ENCODE measurements at regions not wholly inside any gene's neighbourhood (a gene's known extent, or its start where the extent isn't known, plus 50 kb on each side); places are given as distances from the start of the nearest gene placed in this dataset.

GRCh38 chr5:162842727-162843126 lies 594.7 kb upstream of the CCNG1 start:
- TF ChIP-seq CTCF (IDR thresholded peaks at IDR 0.05), result no peak
- Histone ChIP-seq H3K4me3 (ENCODE audit: low read length) (no peak overlapping the region), H3K4me1 (ENCODE audit: control insufficient read depth, insufficient read depth, low read length) (no peaks in the 10 kb centered on the region), H3K9me3 (ENCODE audit: control insufficient read depth, insufficient read depth, low read length) (peaks cover 8% of the 10 kb centered on the region), H3K36me3 (ENCODE audit: control insufficient read depth, insufficient read depth, low read length) (no peaks in the 10 kb centered on the region), H3K27ac (ENCODE audit: low read length) (no peak overlapping the region), H3K27me3 (ENCODE audit: control insufficient read depth, insufficient read depth, low read length) (no peaks in the 10 kb centered on the region)
- H3K9me3 Mint-ChIP-seq, result peaks cover 13 to 27% of the 10 kb centered on the region in 2 donors
- WGBS (ENCODE audit: insufficient coverage), result 79% methylated on average over 2 of the region's 2 CpGs
- H3K36me3 Mint-ChIP-seq, result peaks cover 7% of the 10 kb centered on the region
- H3K4me3 Mint-ChIP-seq, result no peak overlapping the region
- no peak for DNase-seq
- no peaks in the 10 kb centered on the region for H3K4me1 Mint-ChIP-seq
- intact Hi-C loops (cut with micrococcal nuclease), result no loop called here
- H3K27me3 Mint-ChIP-seq (ENCODE audit: low read depth in 2 of 2), result no peaks in the 10 kb centered on the region
- H3K27ac Mint-ChIP-seq, result no peak overlapping the region
- no peak for ATAC-seq

GRCh38 chr5:162852134-162852533 lies 585.3 kb upstream of the CCNG1 start:
- Mint-ChIP-seq H3K4me1 (no peaks in the 10 kb centered on the region), H3K36me3 (no peaks in the 10 kb centered on the region), H3K27ac (no peak overlapping the region), H3K9me3 (peaks cover 10 to 11% of the 10 kb centered on the region in 2 donors), H3K4me3 (no peak overlapping the region), H3K27me3 (ENCODE audit: low read depth in 2 of 2) (no peaks in the 10 kb centered on the region)
- DNase-seq, result no peak
- Histone ChIP-seq H3K27me3 (ENCODE audit: control insufficient read depth, insufficient read depth, low read length) (no peaks in the 10 kb centered on the region), H3K36me3 (ENCODE audit: control insufficient read depth, insufficient read depth, low read length) (no peaks in the 10 kb centered on the region), H3K4me3 (ENCODE audit: low read length) (no peak overlapping the region), H3K9me3 (ENCODE audit: control insufficient read depth, insufficient read depth, low read length) (no peaks in the 10 kb centered on the region), H3K4me1 (ENCODE audit: control insufficient read depth, insufficient read depth, low read length) (no peaks in the 10 kb centered on the region), H3K27ac (ENCODE audit: low read length) (no peak overlapping the region)
- no peak for TF ChIP-seq CTCF (IDR thresholded peaks at IDR 0.05)
- ATAC-seq, result no peak
- WGBS (ENCODE audit: insufficient coverage), result 88% methylated on average over 2 of the region's 2 CpGs
- intact Hi-C loops (cut with micrococcal nuclease), result no loop called here

- ATAC-seq (no peak), DNase-seq (no peak)
- H3K27ac ChIP-seq (ENCODE audit: low read length), result no peak overlapping the region
- no peak overlapping the region for H3K27ac Mint-ChIP-seq
- intact Hi-C loops (cut with micrococcal nuclease), result no loop called here
- H3K36me3 Mint-ChIP-seq, result peaks cover 9% of the 10 kb centered on the region
- H3K9me3 ChIP-seq (ENCODE audit: control insufficient read depth, insufficient read depth, low read length), result no peaks in the 10 kb centered on the region
- no peaks in the 10 kb centered on the region for H3K36me3 ChIP-seq (ENCODE audit: control insufficient read depth, insufficient read depth, low read length)
- H3K4me3 Mint-ChIP-seq, result no peak overlapping the region
- H3K27me3 Mint-ChIP-seq (ENCODE audit: low read depth in 2 of 2), result no peaks in the 10 kb centered on the region
- no peaks in the 10 kb centered on the region for H3K27me3 ChIP-seq (ENCODE audit: control insufficient read depth, insufficient read depth, low read length)
- no peak overlapping the region for H3K4me3 ChIP-seq (ENCODE audit: low read length)
- H3K4me1 ChIP-seq (ENCODE audit: control insufficient read depth, insufficient read depth, low read length), result no peaks in the 10 kb centered on the region
- 100% methylated on average over 1 of the region's 4 CpGs for WGBS (ENCODE audit: insufficient coverage)
- peaks cover 19 to 20% of the 10 kb centered on the region in 2 donors for H3K9me3 Mint-ChIP-seq
- no peak for TF ChIP-seq CTCF (IDR thresholded peaks at IDR 0.05)
- H3K4me1 Mint-ChIP-seq, result no peaks in the 10 kb centered on the region
Observed at GRCh38 chr5:162858770-162859169, 578.6 kb upstream of the CCNG1 start.

GRCh38 chr5:162870966-162871365 lies 566.4 kb upstream of the CCNG1 start:
- Histone ChIP-seq H3K36me3 (ENCODE audit: control insufficient read depth, insufficient read depth, low read length) (no peaks in the 10 kb centered on the region), H3K27me3 (ENCODE audit: control insufficient read depth, insufficient read depth, low read length) (no peaks in the 10 kb centered on the region), H3K27ac (ENCODE audit: low read length) (no peak overlapping the region), H3K4me3 (ENCODE audit: low read length) (no peak overlapping the region), H3K9me3 (ENCODE audit: control insufficient read depth, insufficient read depth, low read length) (peaks cover 4% of the 10 kb centered on the region), H3K4me1 (ENCODE audit: control insufficient read depth, insufficient read depth, low read length) (no peaks in the 10 kb centered on the region)
- Mint-ChIP-seq H3K36me3 (no peaks in the 10 kb centered on the region), H3K9me3 (peaks cover 18 to 21% of the 10 kb centered on the region in 2 donors), H3K27me3 (ENCODE audit: low read depth in 2 of 2) (no peaks in the 10 kb centered on the region), H3K4me3 (no peak overlapping the region), H3K4me1 (no peaks in the 10 kb centered on the region), H3K27ac (no peak overlapping the region)
- intact Hi-C loops (cut with micrococcal nuclease), result no loop called here
- ATAC-seq, result no peak
- no peak for TF ChIP-seq CTCF (IDR thresholded peaks at IDR 0.05)
- DNase-seq, result no peak

Data from natural killer cell (primary cell).